Neuronal stem cell (in vitro differentiated cells): ENCODE measurements at regions not wholly inside any gene's neighbourhood (a gene's known extent, or its start where the extent isn't known, plus 50 kb on each side); places are given as distances from the start of the nearest gene placed in this dataset.

Experiments
- DNase-seq: peaks from one replicate; pipeline ENCODE4 v3.0.0-alpha.2; 2013; ENCODE audit warnings: low spot score
- H2AFZ ChIP-seq: one replicate; pipeline ENCODE4 v1.6.1; 2013; ENCODE audit warnings: mild to moderate bottlenecking, low read length, inconsistent platforms
- H2AK5ac ChIP-seq: 2 replicates; pipeline ENCODE4 v1.6.1; 2013; ENCODE audit warnings: low read depth, mild to moderate bottlenecking, inconsistent platforms, low read length, moderate library complexity, mixed read lengths
- H2BK120ac ChIP-seq: 2 replicates; pipeline ENCODE4 v1.6.1; 2013; ENCODE audit warnings: low read depth, mild to moderate bottlenecking, inconsistent platforms, low read length, moderate library complexity, mixed read lengths
- H2BK12ac ChIP-seq: one replicate; pipeline ENCODE4 v1.6.1; 2013; ENCODE audit warnings: low read length, inconsistent platforms
- H2BK15ac ChIP-seq: 2 replicates; pipeline ENCODE4 v1.6.1; 2013; ENCODE audit warnings: mild to moderate bottlenecking, low read length, inconsistent platforms, mixed read lengths
- H2BK5ac ChIP-seq: one replicate; pipeline ENCODE4 v1.6.1; 2013; ENCODE audit warnings: inconsistent platforms, mild to moderate bottlenecking, low read length, moderate library complexity
- H3K14ac ChIP-seq: one replicate; pipeline ENCODE4 v1.6.1; 2013; ENCODE audit warnings: low read length, inconsistent platforms
- H3K18ac ChIP-seq: 2 replicates; pipeline ENCODE4 v1.6.1; 2013; ENCODE audit warnings: low read length, inconsistent platforms
- H3K23ac ChIP-seq: 2 replicates; pipeline ENCODE4 v1.6.1; 2013; ENCODE audit warnings: low read depth, mild to moderate bottlenecking, mixed read lengths, low read length, inconsistent platforms; ENCODE audit not compliant: poor library complexity
- H3K27ac ChIP-seq: replicated peaks from 3 replicates; pipeline ENCODE4 v1.5.1; 2013; ENCODE audit warnings: low read length, inconsistent platforms
- H3K27me3 ChIP-seq, 3 experiments: 2 replicates each; pipeline ENCODE4 v1.6.1; 2013; ENCODE audit warnings: low read length in 3 of 3, mild to moderate bottlenecking in 2 of 3, inconsistent platforms in 1 of 3, low read depth in 1 of 3, mixed read lengths in 1 of 3, moderate library complexity in 1 of 3; ENCODE audit not compliant: control insufficient read depth in 3 of 3, insufficient read depth in 3 of 3
- H3K36me3 ChIP-seq, 2 donors: replicated peaks in 1 of 2; 2 replicates each; pipeline ENCODE4 v1.6.1; 2013; ENCODE audit warnings: low read length in 2 of 2; ENCODE audit not compliant: control insufficient read depth in 2 of 2, insufficient read depth in 2 of 2
- H3K4ac ChIP-seq: 2 replicates; pipeline ENCODE4 v1.6.1; 2013; ENCODE audit warnings: inconsistent platforms, mild to moderate bottlenecking, low read length, moderate library complexity
- H3K4me1 ChIP-seq, 2 donors: 1 replicate in 1 of 2; 2 replicates in 1 of 2; pipeline ENCODE4 v1.6.1; 2013; ENCODE audit warnings: low read length in 2 of 2, low read depth in 1 of 2; ENCODE audit not compliant: control insufficient read depth in 2 of 2, insufficient read depth in 1 of 2
- H3K4me2 ChIP-seq: one replicate; pipeline ENCODE4 v1.6.1; 2013; ENCODE audit warnings: mild to moderate bottlenecking, low read length, inconsistent platforms; ENCODE audit not compliant: insufficient read depth, poor library complexity, severe bottlenecking
- H3K4me3 ChIP-seq, 2 donors: 2 replicates each; pipeline ENCODE4 v1.5.1; 2013; ENCODE audit warnings: low read length in 2 of 2, mild to moderate bottlenecking in 2 of 2, inconsistent platforms in 1 of 2, moderate library complexity in 1 of 2
- H3K79me1 ChIP-seq: one replicate; pipeline ENCODE4 v1.6.1; 2013; ENCODE audit warnings: low read depth, mild to moderate bottlenecking, inconsistent platforms, low read length, moderate library complexity
- H3K9ac ChIP-seq: one replicate; pipeline ENCODE4 v1.6.1; 2013; ENCODE audit warnings: mild to moderate bottlenecking, low read depth, low read length, inconsistent platforms; ENCODE audit not compliant: poor library complexity
- H3K9me3 ChIP-seq, 2 donors: replicated peaks in 1 of 2; 2 replicates each; pipeline versions ENCODE3 to v1.6.1; 2013; ENCODE audit warnings: low read length in 2 of 2, mild to moderate bottlenecking in 2 of 2, inconsistent platforms in 1 of 2, low read depth in 1 of 2, mixed read lengths in 1 of 2, moderate library complexity in 1 of 2; ENCODE audit not compliant: control insufficient read depth in 2 of 2, insufficient read depth in 1 of 2
- H4K8ac ChIP-seq: one replicate; pipeline ENCODE4 v1.6.1; 2013; ENCODE audit warnings: low read depth, mild to moderate bottlenecking, inconsistent platforms, low read length, moderate library complexity
- H4K91ac ChIP-seq: one replicate; pipeline ENCODE4 v1.6.1; 2013; ENCODE audit warnings: low read length, low read depth, mild to moderate bottlenecking, inconsistent platforms; ENCODE audit not compliant: poor library complexity
- WGBS, 2 donors: extraction: QIAGEN DNeasy Blood & Tissue Kit; methylation state at CpG; one replicate each; pipeline ENCODE4 v1.1.7; 2013; ENCODE audit warnings: missing lambda C conversion rate in 2 of 2, mixed read lengths in 1 of 2; ENCODE audit not compliant: insufficient read length in 2 of 2, insufficient replicate concordance in 1 of 2; ENCODE audit errors: extremely low coverage in 2 of 2; 5-methylcytosine and 5-hydroxymethylcytosine counted together

DNA sequence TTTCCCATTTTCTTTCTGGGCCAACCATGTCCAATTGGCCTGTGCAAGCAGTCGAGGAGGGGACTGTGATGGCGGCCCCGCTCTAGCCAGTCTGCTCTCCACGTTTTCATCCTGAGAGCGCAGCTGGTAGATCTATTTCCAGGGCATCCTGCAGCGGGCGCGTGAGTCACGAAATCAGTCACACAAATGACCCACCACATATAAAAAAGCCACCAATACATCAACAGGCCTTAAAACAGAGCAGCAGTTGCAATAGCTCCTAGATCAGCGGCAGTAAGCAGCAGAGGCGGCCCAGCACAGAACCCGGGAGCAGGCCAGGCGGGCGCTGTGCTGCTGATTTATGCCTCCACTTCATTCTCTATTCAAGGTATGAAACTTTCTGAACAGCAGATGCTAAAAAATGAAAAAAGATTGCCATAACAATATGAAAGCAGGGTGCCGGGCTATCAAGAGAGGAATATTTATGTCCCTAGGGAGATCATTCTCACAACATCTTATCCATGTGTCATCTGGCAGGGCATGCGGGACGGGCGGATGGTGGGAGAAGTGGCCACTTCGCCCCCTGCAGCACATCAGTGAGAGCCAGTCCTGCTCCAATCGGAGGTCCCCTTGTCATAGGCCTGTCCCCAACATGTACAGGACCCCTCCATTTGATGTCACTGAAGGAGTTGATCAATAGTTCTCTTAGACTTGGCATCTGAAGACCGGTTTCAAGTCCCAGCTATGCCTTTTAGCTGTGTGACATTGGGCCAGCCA lies 98.0 kb upstream of the GPR26 start:
- Histone ChIP-seq H3K4me1 (peaks cover 0 to 3% of the 10 kb centered on the region in 2 donors), H2BK12ac (no peak overlapping the region), H3K79me1 (no peaks in the 10 kb centered on the region), H4K91ac (no peak overlapping the region), H3K14ac (no peak overlapping the region), H2BK120ac (no peak overlapping the region), H3K4me3 (no peak overlapping the region), H3K23ac (no peak overlapping the region), H3K9ac (no peak overlapping the region), H3K4me2 (no peak overlapping the region), H3K27ac (no peak overlapping the region), H3K36me3 (no peaks in the 10 kb centered on the region), H2BK5ac (no peak overlapping the region), H2AFZ (no peak overlapping the region), H3K9me3 (no peaks in the 10 kb centered on the region), H4K8ac (no peak overlapping the region), H2BK15ac (no peak overlapping the region), H3K4ac (no peak overlapping the region), H3K18ac (no peak overlapping the region), H3K27me3 (peaks cover 0 to 3% (median 0%) of the 10 kb centered on the region in 3 experiments), H2AK5ac (no peak overlapping the region)
- no peak for DNase-seq
- WGBS, 2 donors, result no CpG with 5 or more reads among the region's 21 CpGs

DNA sequence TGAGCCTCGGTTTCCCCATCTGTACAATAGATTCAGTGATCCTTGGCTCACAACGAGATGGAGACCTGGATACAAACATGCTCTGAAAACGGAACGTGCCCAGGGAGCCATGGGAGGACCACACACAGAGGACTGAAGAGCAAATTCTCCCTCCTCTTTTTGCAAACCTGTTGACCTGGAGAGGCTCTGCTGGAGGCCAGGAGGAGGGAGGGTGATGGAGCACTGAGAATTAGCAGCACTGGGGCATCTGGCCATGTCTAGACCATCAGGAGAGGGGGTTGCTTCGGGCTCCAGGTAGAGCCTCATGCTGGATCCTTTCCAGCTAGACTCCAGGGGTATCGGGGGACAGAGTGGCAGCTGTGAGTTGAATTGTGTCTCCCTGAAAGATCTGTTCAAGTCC lies 97.4 kb upstream of the GPR26 start:
- no peak overlapping the region for H2AK5ac ChIP-seq
- WGBS, 2 donors, result no CpG with 5 or more reads among the region's 6 CpGs

DNA sequence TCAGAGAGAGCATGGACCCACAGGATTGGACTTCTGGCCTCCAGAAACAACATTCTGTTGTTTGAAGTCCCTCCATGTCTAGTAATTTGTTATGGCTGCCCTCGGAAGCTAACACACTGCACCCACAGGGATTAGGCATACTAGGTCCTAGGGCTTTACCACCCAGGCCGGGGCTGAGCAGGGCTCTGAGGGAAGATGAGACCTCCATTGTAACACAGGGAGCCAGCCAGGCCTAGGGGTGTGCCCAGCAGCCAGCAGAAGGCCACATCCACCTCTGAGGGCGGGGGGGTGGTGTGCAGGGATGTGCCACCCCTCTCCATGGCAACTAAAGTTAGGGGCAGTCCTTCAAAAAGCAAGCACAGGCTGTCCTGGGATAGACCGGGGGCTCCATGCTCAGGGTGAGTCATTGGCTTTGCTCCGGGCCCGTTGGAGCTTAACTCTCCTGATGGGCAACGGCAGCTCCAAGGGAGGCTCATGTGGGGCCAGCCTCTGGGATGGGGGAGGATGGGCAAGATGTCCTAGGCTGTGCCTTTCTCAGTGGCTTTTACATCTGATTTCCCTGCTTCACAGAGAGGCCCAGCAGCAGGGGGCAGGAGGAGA lies 96.6 kb upstream of the GPR26 start:
- Histone ChIP-seq H3K9me3 (no peaks in the 10 kb centered on the region), H3K23ac (no peak overlapping the region), H3K9ac (peak overlapping the region; percentile 64), H2AFZ (no peak overlapping the region), H3K27ac (no peak overlapping the region), H3K36me3 (no peaks in the 10 kb centered on the region), H3K4me1 (peaks cover 0 to 3% of the 10 kb centered on the region in 2 donors), H4K8ac (peak overlapping the region; percentile 94), H2AK5ac (peak overlapping the region; percentile 71), H3K4ac (no peak overlapping the region), H3K14ac (peak overlapping the region; percentile 72), H2BK5ac (no peak overlapping the region), H2BK120ac (no peak overlapping the region), H3K79me1 (no peaks in the 10 kb centered on the region), H3K4me3 (no peak overlapping the region), H4K91ac (no peak overlapping the region), H3K4me2 (no peak overlapping the region), H3K27me3 (peaks cover 0 to 3% (median 0%) of the 10 kb centered on the region in 3 experiments), H3K18ac (peak overlapping the region; percentile 27), H2BK12ac (no peak overlapping the region), H2BK15ac (no peak overlapping the region)
- no CpG with 5 or more reads among the region's 7 CpGs for WGBS, 2 donors
- DNase-seq, result no peak

More for the DNA sequence above, 97.4 kb upstream of the GPR26 start:
- H3K27ac ChIP-seq, result no peak overlapping the region
- H4K91ac ChIP-seq, result no peak overlapping the region
- no peak overlapping the region for H2BK5ac ChIP-seq
- DNase-seq, result no peak
- no peak overlapping the region for H3K4ac ChIP-seq
- H3K4me2 ChIP-seq, result no peak overlapping the region
- H3K18ac ChIP-seq, result no peak overlapping the region
- no peak overlapping the region for H4K8ac ChIP-seq
- peak overlapping the region in 1 of 2 donors; percentile 9 for H3K4me3 ChIP-seq
- H2AFZ ChIP-seq, result no peak overlapping the region
- H3K14ac ChIP-seq, result no peak overlapping the region
- H3K27me3 ChIP-seq, result peaks cover 0 to 3% (median 0%) of the 10 kb centered on the region in 3 experiments
- no peaks in the 10 kb centered on the region for H3K36me3 ChIP-seq
- no peak overlapping the region for H3K9ac ChIP-seq
- H3K79me1 ChIP-seq, result no peaks in the 10 kb centered on the region
- H2BK15ac ChIP-seq, result no peak overlapping the region
- no peak overlapping the region for H2BK120ac ChIP-seq
- H3K4me1 ChIP-seq, result peaks cover 0 to 3% of the 10 kb centered on the region in 2 donors
- H2BK12ac ChIP-seq, result no peak overlapping the region
- H3K23ac ChIP-seq, result peak overlapping the region; percentile 10
- H3K9me3 ChIP-seq, result no peaks in the 10 kb centered on the region
